NCI-H2107 treated with DMSO at 0.1 percent for 48 hours (cell line): ENCODE measurements at regions not wholly inside any gene's neighbourhood (a gene's known extent, or its start where the extent isn't known, plus 50 kb on each side); places are given as distances from the start of the nearest gene placed in this dataset.

ENCODE experiments used
- DNase-seq: peaks from one replicate; lab custom pipeline; 2025; ENCODE audit not compliant: unreplicated experiment; lab: John Stamatoyannopoulos, UW

- no peak for DNase-seq
These were observed 220.7 kb upstream of the GLI3 start for GRCh38 chr7:42457663-42458062.

- no peak for DNase-seq
These were observed 219.8 kb upstream of the GLI3 start for GRCh38 chr7:42456756-42457276.

DNA sequence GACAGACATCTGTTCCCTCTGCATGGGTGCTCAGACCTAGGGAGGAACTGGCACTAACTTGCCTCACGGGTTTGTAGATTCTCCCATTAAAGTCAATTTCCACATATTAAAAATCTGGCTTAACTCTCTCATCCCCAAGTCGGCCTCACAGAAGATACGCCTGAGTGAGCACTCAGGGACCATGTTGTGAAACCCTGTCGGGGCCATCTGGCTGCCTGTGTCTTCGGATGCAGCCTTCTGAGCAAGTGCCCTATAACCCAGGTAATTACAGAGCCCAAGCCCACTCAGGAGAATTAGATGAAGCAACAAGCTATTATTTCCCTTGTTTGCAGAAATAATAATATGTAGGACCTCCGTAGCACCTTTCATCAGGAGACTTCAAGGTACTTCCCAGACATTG is 219.3 kb upstream of the GLI3 start:
- DNase-seq, result no peak

DNA sequence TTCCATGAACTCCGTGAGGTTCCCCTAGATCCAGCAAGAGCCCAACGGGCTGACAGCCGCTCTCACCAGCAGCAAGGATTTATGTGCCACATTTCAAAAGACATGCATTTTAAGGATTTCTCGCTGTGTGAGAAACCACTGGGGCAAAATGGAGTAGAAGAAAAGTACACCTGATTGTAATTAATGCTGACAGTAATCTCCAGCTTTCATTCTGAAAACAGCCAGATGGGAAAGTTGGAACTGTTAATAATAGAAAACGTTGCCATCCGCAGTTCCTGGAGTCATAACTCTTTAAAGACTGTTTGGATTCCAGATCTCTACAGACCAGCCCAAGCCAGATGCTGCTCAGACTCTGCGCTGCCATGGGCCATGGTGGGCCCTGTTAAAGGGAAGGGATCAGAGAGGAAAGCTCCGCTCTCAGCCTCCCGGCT is 216.9 kb upstream of the GLI3 start:
- no peak for DNase-seq

DNA sequence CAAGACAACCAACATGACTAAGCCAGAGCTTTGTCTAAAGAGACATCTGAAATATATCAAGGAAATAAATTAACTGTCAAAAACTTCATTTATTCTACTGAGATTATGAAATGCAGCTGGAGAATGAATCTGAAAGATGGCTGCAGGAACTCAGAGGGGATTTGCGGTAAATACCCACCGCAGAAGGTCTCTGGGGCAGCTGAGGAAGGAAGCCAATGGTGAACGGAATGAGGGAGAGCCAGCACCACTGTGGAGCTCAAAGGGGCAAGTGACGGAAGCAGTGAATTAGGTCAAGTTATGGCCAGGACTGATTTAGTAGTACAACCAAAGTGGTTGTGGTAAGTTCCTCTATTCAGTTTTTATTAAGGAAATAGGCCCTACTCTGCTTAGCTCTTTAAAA is 215.3 kb upstream of the GLI3 start:
- no peak for DNase-seq

DNA sequence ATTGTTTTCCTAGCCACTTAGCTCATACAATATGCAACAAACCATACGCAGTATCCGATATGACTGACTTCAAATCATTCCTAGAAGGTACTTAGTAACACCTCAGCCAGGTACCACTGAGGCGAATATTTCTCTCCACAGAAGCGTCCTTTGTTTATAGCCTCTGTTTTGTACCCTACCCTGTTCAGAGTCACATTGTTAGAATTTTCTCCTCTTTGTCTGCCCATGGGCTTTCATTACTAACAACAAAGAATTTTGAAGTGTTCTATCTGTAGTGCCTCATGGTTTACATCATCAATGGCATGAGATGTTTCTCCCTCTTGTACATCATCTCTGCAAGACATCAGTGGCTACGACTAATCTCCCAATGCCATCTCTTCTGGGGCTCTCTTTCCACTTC is 212.4 kb upstream of the GLI3 start:
- DNase-seq, result no peak

GRCh38 chr7:42448901-42449300 is 211.9 kb upstream of the GLI3 start:
- DNase-seq, result no peak

- no peak for DNase-seq
These were observed 208.7 kb upstream of the GLI3 start for GRCh38 chr7:42445691-42446090.

- no peak for DNase-seq
These were observed 203.9 kb upstream of the GLI3 start for GRCh38 chr7:42440951-42441350.

DNA sequence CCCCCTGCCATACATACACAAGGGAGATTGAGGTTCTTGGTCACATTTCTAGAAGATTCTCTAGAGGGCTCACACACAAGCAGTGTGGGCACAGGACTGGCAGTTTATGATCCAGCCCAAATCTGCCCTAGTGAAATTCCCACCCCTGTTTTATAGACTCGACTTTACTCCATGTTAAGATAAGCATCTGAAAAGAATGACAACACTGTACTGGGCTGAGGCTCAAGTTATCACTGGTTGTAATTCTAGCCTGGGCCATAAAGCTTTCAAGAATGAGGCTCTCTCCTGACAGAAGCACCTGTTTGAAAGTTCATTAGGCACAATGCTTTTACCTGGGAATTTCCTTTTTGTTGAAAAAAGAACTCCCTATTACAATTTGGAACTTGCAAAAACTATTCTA is 195.6 kb upstream of the GLI3 start:
- DNase-seq, result no peak

DNA sequence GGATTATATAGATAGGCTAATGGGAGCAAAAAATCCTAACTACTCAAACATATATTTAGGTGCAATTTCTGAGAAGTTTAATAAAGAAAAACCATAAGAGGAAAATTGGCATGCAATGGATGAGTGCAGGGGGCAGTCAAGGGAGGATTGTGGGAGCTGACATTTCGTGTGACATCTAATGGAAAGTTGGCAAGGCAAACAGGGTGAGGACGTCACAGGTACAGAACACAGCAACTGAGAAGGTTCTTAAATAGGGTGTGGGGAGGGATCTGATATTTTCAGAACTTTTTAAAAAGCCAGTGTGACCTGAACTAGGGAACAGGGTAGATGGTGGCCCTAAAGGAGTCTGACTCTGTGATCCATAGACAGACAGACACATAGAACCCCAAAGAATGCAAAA is 194.9 kb upstream of the GLI3 start:
- no peak for DNase-seq

DNA sequence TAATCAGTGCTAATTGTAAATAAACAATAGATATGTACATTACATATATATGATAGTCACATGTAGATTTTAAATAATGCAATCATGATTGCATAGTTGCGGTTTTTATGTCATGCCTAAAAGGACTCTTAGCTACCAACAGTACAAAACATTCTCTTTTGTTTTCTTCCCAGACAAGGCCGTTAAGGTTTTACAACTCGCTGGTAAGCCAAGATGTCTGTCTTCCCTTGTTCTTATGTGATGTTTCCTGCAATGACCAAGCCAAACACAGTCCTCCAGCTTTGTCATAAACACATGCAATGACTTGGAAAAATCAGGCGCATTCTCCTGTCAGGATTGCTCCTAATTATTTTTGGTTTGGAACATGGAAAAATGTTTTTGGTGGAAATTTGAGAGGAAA is 192.3 kb upstream of the GLI3 start:
- DNase-seq, result no peak

DNA sequence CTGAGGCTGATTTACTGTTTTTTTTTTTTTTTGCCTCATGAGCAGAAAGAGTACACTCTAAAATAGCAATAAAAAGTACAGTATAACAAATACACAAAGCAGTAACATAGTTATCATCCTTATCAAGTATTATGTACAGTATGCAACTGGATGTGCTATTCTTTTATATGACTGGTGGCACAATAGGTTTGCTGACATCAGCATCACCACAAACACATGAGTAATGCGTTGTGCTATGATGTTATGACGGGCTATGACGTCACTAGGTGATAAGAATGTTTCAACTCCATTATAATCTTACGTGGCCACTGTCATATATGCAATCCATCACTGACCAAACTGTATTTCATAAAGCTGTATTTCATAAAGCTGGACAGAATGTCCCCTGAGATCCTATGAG is 189.2 kb upstream of the GLI3 start:
- DNase-seq, result no peak

DNA sequence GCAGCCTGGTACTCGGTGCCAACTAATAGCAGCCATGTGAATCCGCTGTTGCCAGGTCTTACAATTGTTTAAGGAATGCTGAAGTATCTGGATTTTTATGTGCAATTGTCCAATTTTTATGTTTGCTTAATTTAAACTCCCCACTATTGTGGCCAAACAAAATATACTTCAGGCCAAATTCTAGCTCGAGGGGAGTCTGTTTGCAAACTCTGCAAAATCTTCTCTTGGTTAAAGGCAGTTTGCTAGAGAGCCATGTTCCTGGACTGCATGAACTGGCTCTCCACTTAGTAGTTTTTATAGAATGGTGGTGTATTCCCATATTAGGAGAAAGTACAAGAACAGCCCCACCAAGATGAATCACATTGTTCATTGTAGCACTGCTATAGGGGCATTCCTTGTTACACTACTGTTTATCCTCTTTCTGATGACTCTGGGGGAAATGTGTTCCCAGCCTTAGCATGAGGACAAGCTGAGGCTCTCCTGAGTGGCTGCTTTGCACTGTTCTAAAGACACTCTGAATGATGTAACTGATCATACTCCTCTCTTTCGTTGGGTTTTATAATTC is 178.0 kb upstream of the GLI3 start:
- DNase-seq, result no peak

DNA sequence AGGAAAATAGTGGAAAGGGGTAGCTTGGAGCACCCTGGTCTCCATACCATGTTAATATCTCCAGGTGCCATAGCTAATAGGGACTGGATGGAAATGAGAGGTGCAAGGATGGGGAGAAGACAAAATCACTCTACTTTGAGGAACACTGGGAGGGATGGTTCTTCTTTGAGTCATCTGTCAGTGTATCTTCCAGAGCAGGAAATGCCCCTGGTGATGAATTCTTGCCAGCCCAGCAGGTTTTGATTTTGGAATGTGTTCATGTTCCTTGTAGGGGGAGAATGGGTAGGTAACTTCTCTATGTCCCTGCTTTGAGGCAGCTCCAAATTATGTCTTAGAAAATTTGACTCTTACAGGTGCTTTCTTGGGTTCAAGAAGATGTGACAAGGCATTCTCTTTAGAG is 177.0 kb upstream of the GLI3 start:
- no peak for DNase-seq

GRCh38 chr7:42409296-42409695 is 172.3 kb upstream of the GLI3 start:
- DNase-seq, result no peak

DNA sequence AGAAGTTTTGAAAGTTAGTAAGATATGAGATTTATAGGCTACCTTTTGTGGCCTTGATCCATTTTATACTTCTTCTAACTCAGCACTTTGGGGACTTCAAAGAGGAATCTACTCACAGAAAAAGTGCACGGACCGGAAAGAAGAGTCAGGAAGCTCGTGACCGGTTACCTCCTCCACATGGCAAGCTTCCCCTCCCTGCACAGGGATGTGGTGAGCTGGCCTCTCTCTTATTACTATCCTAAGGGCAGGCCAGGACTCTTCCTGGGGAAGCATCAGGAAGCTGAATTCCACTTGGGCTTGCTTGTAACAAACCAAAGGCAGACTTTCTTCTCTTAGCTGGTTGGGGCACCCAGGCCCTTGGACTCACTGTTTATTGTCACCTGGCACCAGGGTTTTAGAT is 170.8 kb upstream of the GLI3 start:
- no peak for DNase-seq

- no peak for DNase-seq
These were observed 170.2 kb upstream of the GLI3 start for GRCh38 chr7:42407021-42407710.

DNA sequence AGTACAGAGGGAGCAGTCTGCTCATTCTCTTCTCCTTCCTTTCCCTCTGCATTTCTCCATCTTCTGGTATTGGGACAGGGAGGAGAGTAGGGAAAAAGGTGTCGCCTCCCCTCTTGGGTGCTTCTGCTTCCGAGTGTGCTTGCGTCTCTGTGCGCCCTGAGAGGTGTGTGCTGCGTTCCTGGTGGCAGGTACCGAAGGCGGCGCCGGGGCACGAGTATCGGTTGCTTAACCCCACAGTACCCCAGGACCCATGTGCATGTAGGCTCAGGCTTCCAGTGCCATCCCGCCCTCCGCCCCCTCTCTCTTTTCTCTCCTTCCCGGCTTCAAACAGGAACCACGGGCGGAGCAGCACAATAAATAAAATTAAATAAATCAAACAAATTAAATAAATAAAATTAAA is 169.3 kb upstream of the GLI3 start:
- DNase-seq, result no peak

DNA sequence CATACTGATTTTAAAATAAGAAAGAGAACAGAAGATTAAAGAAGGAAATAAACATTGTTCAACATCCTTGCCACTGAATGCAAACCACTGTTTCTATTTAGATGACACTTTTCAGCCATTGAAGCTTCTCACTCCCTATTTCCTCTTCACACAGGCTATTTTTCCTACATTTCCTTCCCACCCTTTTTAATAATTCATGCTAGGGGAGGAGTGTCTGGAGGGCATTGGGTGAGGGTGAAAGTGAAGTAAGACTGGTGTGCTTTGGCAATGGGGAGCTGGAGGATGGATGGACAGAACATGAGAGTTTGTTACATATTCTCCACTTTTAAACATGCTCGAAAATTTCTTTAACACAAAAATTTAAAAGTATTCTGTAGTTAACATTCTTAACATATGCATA is 168.8 kb upstream of the GLI3 start:
- DNase-seq, result no peak

DNA sequence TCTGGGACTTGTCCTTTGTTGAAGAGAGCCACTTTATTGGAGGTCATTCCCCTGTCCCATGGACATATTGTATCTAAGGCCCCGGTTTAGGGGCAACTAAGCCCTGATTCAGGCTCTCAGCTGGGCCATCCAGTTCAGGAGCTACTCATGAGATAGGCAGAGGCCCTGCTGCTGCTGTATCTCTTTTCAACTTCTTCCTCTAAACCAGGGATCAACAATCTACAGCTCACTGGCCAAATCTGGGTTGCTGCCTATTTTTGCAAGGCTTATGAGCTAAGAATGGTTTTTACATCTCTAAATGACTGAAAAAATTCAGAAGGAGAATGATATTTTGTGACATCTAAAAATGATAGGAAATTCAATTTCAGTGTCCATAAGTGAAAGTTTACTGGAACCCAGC is 166.8 kb upstream of the GLI3 start:
- DNase-seq, result no peak

- no peak for DNase-seq
These were observed 164.0 kb upstream of the GLI3 start for GRCh38 chr7:42400961-42401360.

- DNase-seq, result no peak
These were observed 163.3 kb upstream of the GLI3 start for GRCh38 chr7:42400211-42400772.
